ENCODE measurements at regions not wholly inside any gene's neighbourhood (a gene's known extent, or its start where the extent isn't known, plus 50 kb on each side); places are given as distances from the start of the nearest gene placed in this dataset.
A peak's percentile ranks its signal among the peaks of the same experiment; 100 is the strongest.

DNA sequence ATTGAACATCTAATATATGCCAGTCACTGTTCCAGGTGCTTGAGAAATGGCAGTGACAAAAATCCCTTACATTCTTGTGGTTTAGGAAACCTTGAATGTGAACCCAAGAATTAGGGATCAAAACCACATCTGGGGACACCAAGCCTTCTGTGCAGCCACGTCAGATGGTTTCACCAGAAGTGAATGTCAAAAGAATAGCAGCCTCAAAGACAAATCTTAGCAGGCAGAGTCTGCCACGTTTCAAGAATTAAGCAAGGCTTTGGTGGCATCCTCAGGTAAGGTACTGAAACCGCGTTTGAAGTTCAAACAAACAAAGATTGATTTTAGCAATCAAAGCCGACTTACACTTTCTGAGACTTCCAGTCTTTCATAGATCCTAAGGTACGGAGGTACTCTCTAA, 225.5 kb upstream of the GNAI1 start:
- no peak overlapping the region for H3K4me3 ChIP-seq (ENCODE audit: control insufficient read depth, low read depth, low read length)
- TF ChIP-seq, protein P1, sequence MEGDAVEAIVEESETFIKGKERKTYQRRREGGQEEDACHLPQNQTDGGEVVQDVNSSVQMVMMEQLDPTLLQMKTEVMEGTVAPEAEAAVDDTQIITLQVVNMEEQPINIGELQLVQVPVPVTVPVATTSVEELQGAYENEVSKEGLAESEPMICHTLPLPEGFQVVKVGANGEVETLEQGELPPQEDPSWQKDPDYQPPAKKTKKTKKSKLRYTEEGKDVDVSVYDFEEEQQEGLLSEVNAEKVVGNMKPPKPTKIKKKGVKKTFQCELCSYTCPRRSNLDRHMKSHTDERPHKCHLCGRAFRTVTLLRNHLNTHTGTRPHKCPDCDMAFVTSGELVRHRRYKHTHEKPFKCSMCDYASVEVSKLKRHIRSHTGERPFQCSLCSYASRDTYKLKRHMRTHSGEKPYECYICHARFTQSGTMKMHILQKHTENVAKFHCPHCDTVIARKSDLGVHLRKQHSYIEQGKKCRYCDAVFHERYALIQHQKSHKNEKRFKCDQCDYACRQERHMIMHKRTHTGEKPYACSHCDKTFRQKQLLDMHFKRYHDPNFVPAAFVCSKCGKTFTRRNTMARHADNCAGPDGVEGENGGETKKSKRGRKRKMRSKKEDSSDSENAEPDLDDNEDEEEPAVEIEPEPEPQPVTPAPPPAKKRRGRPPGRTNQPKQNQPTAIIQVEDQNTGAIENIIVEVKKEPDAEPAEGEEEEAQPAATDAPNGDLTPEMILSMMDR (IDR thresholded peaks at IDR 0.05; ENCODE audit: control insufficient read depth, insufficient read depth, low read depth, low read length, missing control alignments), result no peak
- no peak for DNase-seq (ENCODE audit: low read depth)

DNA sequence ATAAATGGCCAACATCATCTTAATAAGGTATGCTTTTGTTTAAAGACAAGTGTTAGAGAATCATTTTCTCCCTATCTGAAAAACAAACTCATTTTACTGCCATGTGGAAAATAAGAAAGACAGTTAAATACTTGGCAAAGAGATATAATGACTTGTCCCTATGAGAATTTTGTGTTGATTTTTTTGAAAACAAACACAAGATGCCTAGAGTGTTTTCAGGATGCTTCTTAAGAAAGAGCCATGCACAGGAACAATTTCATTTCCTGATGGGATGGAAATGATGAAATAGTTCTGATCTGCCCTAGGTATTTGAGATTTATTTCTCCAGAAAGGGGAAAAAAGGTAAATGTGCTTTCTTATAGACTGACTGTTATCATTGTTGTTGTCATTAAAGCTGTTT, 237.5 kb upstream of the GNAI1 start:
- TF ChIP-seq, protein P1 (IDR thresholded peaks at IDR 0.05; ENCODE audit: control insufficient read depth, insufficient read depth, low read depth, low read length, missing control alignments), result no peak
- no peak for DNase-seq (ENCODE audit: low read depth)
- no peak overlapping the region for H3K4me3 ChIP-seq (ENCODE audit: control insufficient read depth, low read depth, low read length)

DNA sequence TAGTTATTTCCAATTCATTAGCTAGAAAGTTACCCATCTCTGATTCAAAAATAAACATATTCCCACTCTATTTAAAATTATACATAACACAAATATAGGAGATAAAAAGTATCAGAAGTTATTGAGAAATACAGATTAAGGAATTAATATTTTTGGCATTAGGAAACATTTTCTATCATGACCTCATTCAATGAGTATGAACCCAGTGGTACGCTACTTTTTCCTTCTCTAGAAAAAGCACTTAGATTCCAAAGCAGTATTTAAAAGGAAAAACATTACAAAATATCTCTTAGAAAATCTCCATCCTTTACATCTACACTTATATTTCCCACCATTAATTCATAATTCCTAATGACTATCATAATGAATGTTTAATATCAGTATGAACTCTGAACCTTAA, 240.6 kb upstream of the GNAI1 start:
- TF ChIP-seq, protein P1 (IDR thresholded peaks at IDR 0.05; ENCODE audit: control insufficient read depth, insufficient read depth, low read depth, low read length, missing control alignments), result no peak
- H3K4me3 ChIP-seq (ENCODE audit: control insufficient read depth, low read depth, low read length), result no peak overlapping the region
- no peak for DNase-seq (ENCODE audit: low read depth)

DNA sequence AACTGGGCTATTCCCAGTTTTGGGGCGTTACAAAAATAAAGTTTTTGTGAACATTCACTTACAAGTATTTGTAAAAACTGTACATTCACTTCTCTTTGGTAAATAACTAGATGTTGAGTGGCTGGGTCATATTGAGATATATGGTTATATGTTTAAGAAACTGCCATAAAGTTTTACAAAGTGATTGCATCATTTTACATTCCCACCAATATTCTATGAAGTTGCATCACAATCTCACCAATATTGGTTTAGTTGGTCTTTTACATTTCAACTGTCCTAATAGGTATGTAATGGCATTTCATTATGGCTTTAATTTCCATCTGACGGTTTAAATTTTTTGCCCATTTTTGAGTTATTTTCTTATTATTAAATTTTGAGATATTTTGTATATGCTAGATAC, 251.7 kb upstream of the GNAI1 start:
- no peak overlapping the region for H3K4me3 ChIP-seq (ENCODE audit: control insufficient read depth, low read depth, low read length)
- TF ChIP-seq, protein P1 (IDR thresholded peaks at IDR 0.05; ENCODE audit: control insufficient read depth, insufficient read depth, low read depth, low read length, missing control alignments), result no peak
- no peak for DNase-seq (ENCODE audit: low read depth)

DNA sequence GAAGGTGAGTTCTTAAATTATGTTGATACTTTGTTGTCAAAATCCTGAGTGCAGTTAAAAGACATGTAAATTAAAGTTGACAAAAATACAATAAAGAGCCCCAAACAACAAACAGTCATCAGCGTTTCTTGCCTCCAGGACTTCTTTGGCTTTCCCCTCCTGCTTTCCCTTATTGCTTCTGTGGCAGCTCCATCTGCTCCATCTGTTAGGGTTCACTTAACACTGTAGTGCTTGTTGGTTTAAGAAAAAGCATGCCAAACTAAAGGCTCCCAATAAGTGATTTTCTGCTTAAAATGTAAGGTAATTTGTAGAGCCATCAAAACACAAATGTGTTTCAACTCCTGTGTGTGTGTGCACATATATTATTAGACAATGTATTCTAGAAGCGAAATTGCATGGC, 254.3 kb upstream of the GNAI1 start:
- DNase-seq (ENCODE audit: low read depth), result no peak
- no peak overlapping the region for H3K4me3 ChIP-seq (ENCODE audit: control insufficient read depth, low read depth, low read length)

DNA sequence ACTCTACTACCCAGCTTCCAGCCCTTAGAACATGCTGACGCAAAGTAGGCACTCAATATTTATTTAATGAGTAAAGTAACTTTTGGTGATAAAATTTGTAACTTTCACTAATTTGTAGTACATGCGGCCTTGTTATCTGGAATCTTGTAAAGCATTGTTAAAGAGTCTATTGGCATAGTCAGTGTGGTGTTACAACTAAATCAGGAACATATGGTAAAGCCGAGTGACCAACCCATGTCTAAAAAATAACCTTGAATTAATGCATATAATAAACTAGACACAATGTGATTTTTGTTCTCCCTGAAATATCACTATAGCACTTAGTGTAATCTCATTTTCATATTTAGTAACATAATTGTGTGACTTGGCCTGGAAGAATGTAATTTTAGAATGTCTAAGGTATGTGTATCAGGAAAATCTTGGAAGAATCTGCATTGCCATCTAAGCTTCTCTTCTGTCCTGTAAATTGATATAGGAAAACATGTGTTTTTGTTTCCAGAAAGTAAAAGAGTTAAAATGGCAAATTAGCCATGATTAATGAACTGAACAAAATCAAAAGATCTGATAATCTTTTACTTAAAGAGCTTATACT, 256.7 kb upstream of the GNAI1 start:
- no peak overlapping the region for H3K4me3 ChIP-seq (ENCODE audit: control insufficient read depth, low read depth, low read length)
- TF ChIP-seq, protein P1 (IDR thresholded peaks at IDR 0.05; ENCODE audit: control insufficient read depth, insufficient read depth, low read depth, low read length, missing control alignments), result no peak
- DNase-seq (ENCODE audit: low read depth), result no peak

More for the DNA sequence above, 254.3 kb upstream of the GNAI1 start:
- TF ChIP-seq, protein P1 (IDR thresholded peaks at IDR 0.05; ENCODE audit: control insufficient read depth, insufficient read depth, low read depth, low read length, missing control alignments), result no peak

DNA sequence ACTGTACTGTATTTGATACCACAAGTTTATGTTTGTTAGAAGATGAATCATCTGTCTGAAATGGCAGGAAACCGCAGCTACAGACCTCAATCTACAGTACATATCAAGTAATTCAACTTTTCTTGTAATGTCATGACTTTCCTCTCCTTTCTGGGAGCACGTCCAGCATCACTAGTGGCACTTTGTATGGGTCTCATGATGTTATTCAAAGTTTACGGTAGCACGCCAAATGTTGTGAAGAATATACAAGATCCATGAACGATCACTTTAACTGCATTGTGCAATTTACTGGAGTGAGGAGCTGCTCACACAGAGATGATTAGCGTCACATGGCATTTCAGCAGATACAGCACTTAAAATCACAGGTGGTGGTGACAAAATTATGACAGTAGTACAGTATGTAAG, 257.8 kb upstream of the GNAI1 start:
- DNase-seq (ENCODE audit: low read depth), result peak; percentile 75
- H3K4me3 ChIP-seq (ENCODE audit: control insufficient read depth, low read depth, low read length), result no peak overlapping the region
- TF ChIP-seq, protein P1 (IDR thresholded peaks at IDR 0.05; ENCODE audit: control insufficient read depth, insufficient read depth, low read depth, low read length, missing control alignments), result no peak

Data from AG09309 (cell line).